ENCODE measurements at regions not wholly inside any gene's neighbourhood (a gene's known extent, or its start where the extent isn't known, plus 50 kb on each side); places are given as distances from the start of the nearest gene placed in this dataset.

DNA sequence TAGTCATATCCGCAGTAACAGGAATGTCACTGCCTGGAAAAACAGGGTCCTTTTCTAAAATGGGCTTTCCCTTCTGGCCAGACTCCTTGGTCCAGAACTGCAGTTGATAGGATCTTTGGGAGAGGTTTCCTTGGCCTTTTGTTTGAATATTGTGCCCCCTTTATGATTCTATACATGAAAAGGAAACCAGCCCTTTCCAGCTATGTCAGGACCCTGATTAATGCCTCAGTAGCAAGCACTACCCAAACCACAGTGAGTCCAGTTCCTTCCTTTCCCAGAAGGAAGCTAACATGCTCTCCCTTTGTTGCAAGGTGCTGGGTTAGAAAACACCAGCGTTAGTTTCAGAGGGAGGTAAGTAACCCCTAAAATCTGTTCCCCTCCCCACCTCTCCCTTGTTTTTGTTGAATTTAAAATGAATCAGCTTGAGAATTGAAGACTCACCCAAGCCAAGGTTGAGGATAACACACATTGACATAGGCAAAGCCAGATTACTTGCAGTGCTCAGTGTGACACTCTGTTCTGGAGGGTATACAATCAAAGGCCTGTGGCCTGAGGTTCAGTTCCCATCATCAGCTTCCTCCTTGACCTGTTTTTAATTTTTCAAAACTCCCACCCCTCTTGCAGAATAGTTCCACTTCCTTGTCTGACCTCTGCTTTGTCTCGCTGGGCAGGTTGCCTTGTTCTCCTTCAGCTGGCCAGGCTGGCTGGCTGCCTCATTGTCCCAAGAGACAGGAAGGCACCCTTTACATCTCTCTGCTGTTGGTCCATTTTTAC lies 51.2 kb downstream of the PABIR2 start:
- Histone ChIP-seq H2BK12ac (ENCODE audit: low read depth, low read length) (no peak overlapping the region), H4K8ac (ENCODE audit: extremely low read depth, insufficient read depth, low read length) (no peak overlapping the region), H3K27me3 (replicated peaks in 1 of 4; ENCODE audit: control insufficient read depth in 3 of 4, extremely low read depth in 1 of 4, insufficient read depth in 3 of 4, low read length in 3 of 4) (no peaks in the 10 kb centered on the region), H3K9me3 (ENCODE audit: insufficient read depth in 2 of 2, low read depth in 1 of 2, low read length in 1 of 2) (no peaks in the 10 kb centered on the region), H3K9ac (replicated peaks in 1 of 4; ENCODE audit: extremely low read depth in 1 of 4, low read depth in 3 of 4, low read length in 3 of 4) (no peak overlapping the region), H3K18ac (ENCODE audit: extremely low read depth, low read length) (no peak overlapping the region), H2BK120ac (replicated peaks; ENCODE audit: low read depth, low read length) (no peak overlapping the region), H4K91ac (replicated peaks; ENCODE audit: insufficient read length, low read length) (no peak overlapping the region), H3K79me1 (ENCODE audit: low read depth, low read length) (no peaks in the 10 kb centered on the region), H2AK5ac (ENCODE audit: low read depth, low read length) (no peak overlapping the region), H3K79me2 (ENCODE audit: control insufficient read depth in 1 of 2, insufficient read depth in 2 of 2, low read length in 2 of 2) (no peaks in the 10 kb centered on the region), H3K36me3 (ENCODE audit: control insufficient read depth in 2 of 4, insufficient read depth in 4 of 4, low read length in 3 of 4) (no peaks in the 10 kb centered on the region), H3K27ac (ENCODE audit: low read depth, low read length) (no peak overlapping the region), H4K20me1 (replicated peaks in 1 of 2; ENCODE audit: control insufficient read depth in 1 of 2, insufficient read depth in 2 of 2, low read length in 2 of 2) (no peaks in the 10 kb centered on the region), H3K14ac (ENCODE audit: insufficient read length) (no peak overlapping the region), H3K23ac (ENCODE audit: insufficient read length) (no peak overlapping the region), H2BK5ac (ENCODE audit: low read depth, low read length) (no peak overlapping the region), H3K56ac (replicated peaks; ENCODE audit: insufficient read length, low read depth, low read length) (no peak overlapping the region), H3K4me1 (replicated peaks in 1 of 4; ENCODE audit: control insufficient read depth in 3 of 4, insufficient read depth in 4 of 4, low read length in 3 of 4) (peaks cover 0 to 2% (median 0%) of the 10 kb centered on the region in 4 experiments; a peak in 2 of 7 replicates), H3K4me3 (ENCODE audit: extremely low read depth in 1 of 4, insufficient read depth in 2 of 4, low read depth in 3 of 4, low read length in 4 of 4) (no peak overlapping the region), H3K4me2 (ENCODE audit: insufficient read depth in 1 of 2, low read depth in 2 of 2, low read length in 2 of 2) (no peak overlapping the region), H3K23me2 (ENCODE audit: low read depth, low read length) (no peaks in the 10 kb centered on the region), H2BK15ac (ENCODE audit: low read length) (no peak overlapping the region), H2BK20ac (ENCODE audit: low read length) (no peak overlapping the region), H3K4ac (replicated peaks; ENCODE audit: insufficient read length, low read depth, low read length) (no peak overlapping the region), H4K5ac (ENCODE audit: insufficient read length, low read depth, low read length) (no peak overlapping the region), H2AFZ (ENCODE audit: low read length) (no peak overlapping the region)
- WGBS, 2 experiments (ENCODE audit: extremely low coverage in 1 of 2, insufficient coverage in 1 of 2, insufficient read length in 1 of 2, insufficient replicate concordance in 2 of 2, low coverage in 1 of 2, low lambda C conversion rate in 2 of 2, missing lambda C conversion rate in 1 of 2): 88% methylated on average over 3 of the region's 3 CpGs; no CpG with 5 or more reads in 1 of the 2 experiments
- TF ChIP-seq POLR2AphosphoS5 (IDR thresholded peaks at IDR 0.05; ENCODE audit: low read depth, low read length): no peak
- no peak for TF ChIP-seq ZNF274 (IDR thresholded peaks at IDR 0.05; ENCODE audit: borderline replicate concordance, extremely low read depth, low read length)
- no peak for TF ChIP-seq CHD1 (IDR thresholded peaks at IDR 0.05; ENCODE audit: low read depth, low read length)
- TF ChIP-seq, protein P1, sequence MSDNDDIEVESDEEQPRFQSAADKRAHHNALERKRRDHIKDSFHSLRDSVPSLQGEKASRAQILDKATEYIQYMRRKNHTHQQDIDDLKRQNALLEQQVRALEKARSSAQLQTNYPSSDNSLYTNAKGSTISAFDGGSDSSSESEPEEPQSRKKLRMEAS (IDR thresholded peaks at IDR 0.05): no peak
- no peak for TF ChIP-seq SIRT6 (IDR thresholded peaks at IDR 0.05; ENCODE audit: low read length)
- no peak for TF ChIP-seq FOSL1 (IDR thresholded peaks at IDR 0.05; ENCODE audit: insufficient read depth, low read depth, low read length)
- no peak for TF ChIP-seq POLR2A (IDR thresholded peaks at IDR 0.05; ENCODE audit: control extremely low read depth in 1 of 2, low read depth in 2 of 2, low read length in 2 of 2)
- ChIA-PET POLR2A (ENCODE audit: partially characterized antibody) (no interaction called here), CTCF (ENCODE audit: partially characterized antibody) (interaction anchor here (0.7 to 1.3 kb wide), 4 partner anchors 7 to 225 kb away, joined by 3 to 6 read pairs (median 4); no protein-coding TSS in a partner anchor)
- FAIRE-seq (no peak), DNase-seq (ENCODE audit: low read depth in 1 of 2, low spot score in 2 of 2) (no peak)

Data from H1 (cell line).